ENCODE measurements at regions not wholly inside any gene's neighbourhood (a gene's known extent, or its start where the extent isn't known, plus 50 kb on each side); places are given as distances from the start of the nearest gene placed in this dataset.

- peak; percentile 83 for DNase-seq (ENCODE audit: low read depth in 2 of 2)
Measured at GRCh38 chr17:77266891-77267341, 126.1 kb downstream of the SEC14L1 start.

GRCh38 chr17:77269696-77270681 is 129.2 kb downstream of the SEC14L1 start:
- no peak for DNase-seq (ENCODE audit: low read depth in 2 of 2)

GRCh38 chr17:77271411-77271810 is 130.6 kb downstream of the SEC14L1 start:
- no peak for DNase-seq (ENCODE audit: low read depth in 2 of 2)

- no peak for DNase-seq (ENCODE audit: low read depth in 2 of 2)
Measured at GRCh38 chr17:77273397-77274085, 132.8 kb downstream of the SEC14L1 start.

GRCh38 chr17:77274096-77274845 is 133.5 kb downstream of the SEC14L1 start:
- DNase-seq (ENCODE audit: low read depth in 2 of 2), result no peak

- DNase-seq (ENCODE audit: low read depth in 2 of 2), result no peak
Measured at GRCh38 chr17:77279448-77280303, 138.9 kb downstream of the SEC14L1 start.

- no peak for DNase-seq (ENCODE audit: low read depth in 2 of 2)
Measured at GRCh38 chr17:77280304-77281121, 139.7 kb downstream of the SEC14L1 start.

GRCh38 chr17:77281122-77281903 is 140.5 kb downstream of the SEC14L1 start:
- no peak for DNase-seq (ENCODE audit: low read depth in 2 of 2)

- DNase-seq (ENCODE audit: low read depth in 2 of 2), result no peak
Measured at GRCh38 chr17:77281904-77282367, 141.2 kb downstream of the SEC14L1 start.

- DNase-seq (ENCODE audit: low read depth in 2 of 2), result no peak
Measured at GRCh38 chr17:77282524-77283515, 142.1 kb downstream of the SEC14L1 start.

- no peak for DNase-seq (ENCODE audit: low read depth in 2 of 2)
Measured at GRCh38 chr17:77284023-77284617, 143.4 kb downstream of the SEC14L1 start.

GRCh38 chr17:77285594-77286390 is 145.0 kb downstream of the SEC14L1 start:
- peak; percentile 20 to 30 for DNase-seq (ENCODE audit: low read depth in 2 of 2)

- no peak for DNase-seq (ENCODE audit: low read depth in 2 of 2)
Measured at GRCh38 chr17:77286391-77286640, 145.5 kb downstream of the SEC14L1 start.

- no peak for DNase-seq (ENCODE audit: low read depth in 2 of 2)
Measured at GRCh38 chr17:77286641-77287431, 146.1 kb downstream of the SEC14L1 start.

- no peak for DNase-seq (ENCODE audit: low read depth in 2 of 2)
Measured at GRCh38 chr17:77287432-77288068, 146.8 kb downstream of the SEC14L1 start.

Data from fibroblast of skin of left quadriceps (primary cell).